IMR-90 (cell line): ENCODE measurements at regions not wholly inside any gene's neighbourhood (a gene's known extent, or its start where the extent isn't known, plus 50 kb on each side); places are given as distances from the start of the nearest gene placed in this dataset.

Source experiments
- ATAC-seq: fragments of 200-7000 bp; cut with Tn5 transposase; 2 replicates; pipeline ENCODE4 v1.9.1; 2020; ENCODE audit warnings: low read depth, mild to moderate bottlenecking, moderate library complexity
- BruUV-seq: library from RNA; stranded (reverse); fragments of 400-500 nt; replicated peaks from 2 replicates; lab custom pipeline; 2021; lab: Mats Ljungman, UMichigan
- CTCF ChIA-PET: fragments of 300-600 bp; formaldehyde crosslinking; extraction: SDS; loops from one replicate; lab custom pipeline; 2021; ENCODE audit warnings: antibody characterized with exemption; lab: Yijun Ruan, JAX
- POLR2A ChIA-PET: fragments of 300-600 bp; sonication (Branson Sonifier 250); formaldehyde crosslinking; loops from one replicate; lab custom pipeline; 2022; ENCODE audit warnings: antibody characterized with exemption; ENCODE audit not compliant: unreplicated experiment; lab: Charles Lee
- DNase-seq: peaks from one replicate; pipeline ENCODE4 v3.0.0; 2013
- H2AFZ ChIP-seq: replicated peaks from 2 replicates; pipeline ENCODE3; 2013; ENCODE audit warnings: low read length, mild to moderate bottlenecking; ENCODE audit not compliant: poor library complexity
- H2AK5ac ChIP-seq: 2 replicates; pipeline ENCODE4 v1.6.1; 2013; ENCODE audit warnings: low read depth, low read length, inconsistent platforms
- H2AK9ac ChIP-seq: replicated peaks from 2 replicates; pipeline ENCODE3; 2013; ENCODE audit warnings: mild to moderate bottlenecking, low read depth, low read length, moderate library complexity; ENCODE audit not compliant: poor library complexity
- H2BK120ac ChIP-seq: 2 replicates; pipeline ENCODE4 v1.6.1; 2013; ENCODE audit warnings: low read depth, low read length, inconsistent platforms
- H2BK15ac ChIP-seq: 3 replicates; pipeline ENCODE4 v1.6.1; 2013; ENCODE audit warnings: low read depth, low read length, inconsistent platforms
- H2BK20ac ChIP-seq: 2 replicates; pipeline ENCODE4 v1.6.1; 2013; ENCODE audit warnings: low read depth, mild to moderate bottlenecking, inconsistent platforms, low read length, moderate library complexity
- H2BK5ac ChIP-seq: 2 replicates; pipeline ENCODE4 v1.6.1; 2013; ENCODE audit warnings: mild to moderate bottlenecking, low read depth, low read length, inconsistent platforms; ENCODE audit not compliant: poor library complexity, severe bottlenecking
- H3K14ac ChIP-seq: replicated peaks from 2 replicates; pipeline ENCODE4 v1.6.1; 2013; ENCODE audit warnings: low read depth, low read length, inconsistent platforms
- H3K18ac ChIP-seq: 2 replicates; pipeline ENCODE4 v1.6.1; 2013; ENCODE audit warnings: low read depth, low read length, control low read depth
- H3K23ac ChIP-seq: 2 replicates; pipeline ENCODE4 v1.6.1; 2013; ENCODE audit warnings: low read depth, low read length, inconsistent platforms
- H3K27ac ChIP-seq: 2 replicates; pipeline ENCODE4 v1.5.1; 2013; ENCODE audit warnings: mild to moderate bottlenecking, control low read depth, low read length; ENCODE audit not compliant: insufficient read depth
- H3K27me3 ChIP-seq: 2 replicates; pipeline ENCODE4 v1.6.1; 2013; ENCODE audit warnings: low read length; ENCODE audit not compliant: control insufficient read depth, insufficient read depth
- H3K36me3 ChIP-seq: 2 replicates; pipeline ENCODE4 v1.6.1; 2013; ENCODE audit warnings: low read length, mixed read lengths; ENCODE audit not compliant: control insufficient read depth, insufficient read depth
- H3K4ac ChIP-seq: 2 replicates; pipeline ENCODE4 v1.6.1; 2013; ENCODE audit warnings: low read depth, low read length, inconsistent platforms
- H3K4me1 ChIP-seq: 2 replicates; pipeline ENCODE4 v1.6.1; 2013; ENCODE audit warnings: low read length, mixed read lengths; ENCODE audit not compliant: control insufficient read depth, insufficient read depth
- H3K4me2 ChIP-seq: 2 replicates; pipeline ENCODE4 v1.6.1; 2013; ENCODE audit warnings: low read depth, mild to moderate bottlenecking, control low read depth, low read length, moderate library complexity
- H3K4me3 ChIP-seq: 2 replicates; pipeline ENCODE4 v1.5.1; 2013; ENCODE audit warnings: low read depth, mild to moderate bottlenecking, control low read depth, low read length, moderate library complexity; ENCODE audit not compliant: insufficient read depth
- H3K56ac ChIP-seq: 2 replicates; pipeline ENCODE4 v1.6.1; 2013; ENCODE audit warnings: low read length, inconsistent platforms; ENCODE audit not compliant: insufficient read depth; ENCODE audit errors: extremely low read depth
- H3K79me1 ChIP-seq, 2 experiments: 2 replicates each; pipeline ENCODE4 v1.6.1; 2013; ENCODE audit warnings: low read length in 2 of 2, inconsistent platforms in 1 of 2, low read depth in 1 of 2
- H3K9ac ChIP-seq: 2 replicates; pipeline ENCODE4 v1.6.1; 2013; ENCODE audit warnings: low read depth, low read length, control low read depth
- H3K9me1 ChIP-seq: 2 replicates; pipeline ENCODE4 v1.6.1; 2013; ENCODE audit warnings: low read length, inconsistent platforms; ENCODE audit not compliant: insufficient read depth
- H3K9me3 ChIP-seq: 2 replicates; pipeline ENCODE4 v1.6.1; 2013; ENCODE audit warnings: low read length; ENCODE audit not compliant: control insufficient read depth, insufficient read depth
- H4K20me1 ChIP-seq: 2 replicates; pipeline ENCODE4 v1.6.1; 2013; ENCODE audit warnings: low read length, inconsistent platforms; ENCODE audit not compliant: insufficient read depth
- H4K5ac ChIP-seq: 2 replicates; pipeline ENCODE4 v1.6.1; 2013; ENCODE audit warnings: mild to moderate bottlenecking, low read depth, low read length, control low read depth
- H4K8ac ChIP-seq, 2 experiments: 2 replicates each; pipeline ENCODE4 v1.6.1; 2013; ENCODE audit warnings: low read depth in 2 of 2, low read length in 2 of 2, control low read depth in 1 of 2, inconsistent platforms in 1 of 2
- H4K91ac ChIP-seq: 2 replicates; pipeline ENCODE4 v1.6.1; 2013; ENCODE audit warnings: low read depth, low read length, inconsistent platforms; ENCODE audit not compliant: insufficient read depth
- BHLHE40 ChIP-seq: fragments of 150-350 bp; IDR thresholded peaks from 2 replicates; pipeline ENCODE4 v1.6.1; 2016; ENCODE audit warnings: mild to moderate bottlenecking, low read depth, low read length
- ELK1 ChIP-seq: fragments of 150-350 bp; IDR thresholded peaks from 2 replicates; pipeline ENCODE4 v1.6.1; 2016; ENCODE audit warnings: low read depth, mild to moderate bottlenecking, low read length, moderate library complexity, borderline replicate concordance
- MAFK ChIP-seq: IDR thresholded peaks from 2 replicates; pipeline ENCODE4 v1.6.1; 2012; ENCODE audit warnings: low read depth, low read length, improper control_type of control experiment
- SMC3 ChIP-seq: fragments of 150-350 bp; IDR thresholded peaks from 2 replicates; pipeline ENCODE4 v1.6.1; 2016; ENCODE audit warnings: low read depth, mild to moderate bottlenecking, antibody characterized with exemption, low read length, moderate library complexity
- WGBS, 2 experiments: methylation state at CpG; one replicate each; pipeline versions ENCODE4 v1.1.5 to v1.1.7; 2013; ENCODE audit warnings: missing lambda C conversion rate in 2 of 2; ENCODE audit not compliant: insufficient read length in 1 of 2; ENCODE audit errors: extremely low coverage in 2 of 2; 5-methylcytosine and 5-hydroxymethylcytosine counted together
- dilution Hi-C: fragments of 300-500 bp; cut with HindIII; formaldehyde crosslinking; loops from one replicate; pipeline ENCODE4 v1.14.3; 2018; ENCODE audit warnings: low sequenced_read_pairs; ENCODE audit not compliant: unreplicated experiment
- in situ Hi-C: fragments of 300-500 bp; cut with MboI; formaldehyde crosslinking; loops from 3 replicates; pipeline ENCODE4 v1.14.3; 2019; ENCODE audit warnings: low sequenced_read_pairs, inconsistent platforms, mixed read lengths
- intact Hi-C: fragments of 100-400 bp; cut with micrococcal nuclease; formaldehyde crosslinking; loops from 2 replicates; pipeline ENCODE4 v1.10.0; 2022

GRCh38 chr4:32215277-32215676 is 1495.1 kb downstream of the PCDH7 start:
- H3K23ac ChIP-seq = no peak overlapping the region
- no peak overlapping the region for H3K56ac ChIP-seq
- BruUV-seq = no TSS peak
- peaks cover 6% of the 10 kb centered on the region; the same call in 1 of the 2 replicates for H3K9me3 ChIP-seq
- no peak overlapping the region for H3K18ac ChIP-seq
- no peak overlapping the region for H2AK9ac ChIP-seq
- DNase-seq (no peak), ATAC-seq (no peak)
- H2BK5ac ChIP-seq = no peak overlapping the region
- no peak overlapping the region for H3K4me2 ChIP-seq
- 89% methylated on average over 7 of the region's 10 CpGs; no CpG with 5 or more reads in 1 of the 2 experiments for WGBS, 2 experiments
- H3K27ac ChIP-seq = no peak overlapping the region
- H2BK120ac ChIP-seq = no peak overlapping the region
- no peak overlapping the region for H4K5ac ChIP-seq
- dilution Hi-C loops (no loop called here), in situ Hi-C loops (no loop called here), intact Hi-C loops (no loop called here)
- H2AFZ ChIP-seq = no peak overlapping the region
- no peaks in the 10 kb centered on the region for H3K79me1 ChIP-seq
- TF ChIP-seq SMC3 (no peak), BHLHE40 (no peak), ELK1 (no peak), MAFK (no peak)
- no peaks in the 10 kb centered on the region for H4K20me1 ChIP-seq
- H4K8ac ChIP-seq = no peak overlapping the region
- no peaks in the 10 kb centered on the region for H3K36me3 ChIP-seq
- POLR2A ChIA-PET = no interaction called here
- H3K4me1 ChIP-seq = no peaks in the 10 kb centered on the region
- no peaks in the 10 kb centered on the region for H3K9me1 ChIP-seq
- no peak overlapping the region for H3K4me3 ChIP-seq
- no peak overlapping the region for H3K14ac ChIP-seq
- no peak overlapping the region for H4K91ac ChIP-seq
- no peak overlapping the region for H2BK15ac ChIP-seq
- H2AK5ac ChIP-seq = no peak overlapping the region
- H3K27me3 ChIP-seq = no peaks in the 10 kb centered on the region
- CTCF ChIA-PET = no interaction called here
- H3K9ac ChIP-seq = no peak overlapping the region
- H3K4ac ChIP-seq = no peak overlapping the region
- H2BK20ac ChIP-seq = no peak overlapping the region
